C1 segment of cervical spinal cord (tissue), 14 donors: ENCODE measurements at regions not wholly inside any gene's neighbourhood (a gene's known extent, or its start where the extent isn't known, plus 50 kb on each side); places are given as distances from the start of the nearest gene placed in this dataset.

Experiments
- DNase-seq, 14 donors: peaks; one replicate each; lab custom pipeline; 2025; lab: John Stamatoyannopoulos, UW

DNA sequence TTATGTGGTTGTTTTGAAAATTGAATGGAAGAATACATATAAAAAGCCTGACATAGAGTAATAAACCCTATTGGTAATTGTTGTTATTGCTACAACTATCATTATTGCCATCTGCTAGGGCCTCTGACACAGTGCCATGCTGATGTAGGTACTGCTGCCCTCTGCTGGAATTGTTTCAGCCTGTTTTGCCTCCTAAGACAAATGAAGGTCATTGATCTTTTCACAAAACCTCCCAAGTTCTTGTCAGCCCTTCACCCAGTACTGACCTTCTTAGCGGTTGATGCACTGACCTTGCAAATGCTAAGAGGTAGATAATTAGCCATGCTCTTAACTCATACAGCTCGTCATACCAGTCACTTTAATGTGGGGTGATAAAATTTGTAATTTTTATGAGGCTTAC is 975.2 kb downstream of the SORCS1 start:
- DNase-seq: no peak

DNA sequence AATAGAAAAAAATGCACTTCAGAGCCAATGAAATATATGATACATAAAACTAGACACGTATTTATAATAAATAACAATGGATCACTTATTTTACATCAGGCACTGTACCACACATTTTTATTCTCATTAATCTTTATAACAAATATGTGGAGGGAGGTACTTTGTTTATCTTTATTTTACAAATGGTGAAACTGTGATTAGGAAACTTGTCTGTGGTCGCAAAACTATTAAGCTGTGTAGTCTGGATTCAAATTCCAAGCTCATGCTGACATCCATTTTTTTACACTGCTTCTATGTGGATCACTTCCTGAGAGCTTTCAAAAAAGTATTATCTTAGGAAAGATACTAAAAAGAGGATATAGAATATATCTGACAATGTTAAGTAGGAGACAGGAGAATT is 978.6 kb downstream of the SORCS1 start:
- no peak for DNase-seq

DNA sequence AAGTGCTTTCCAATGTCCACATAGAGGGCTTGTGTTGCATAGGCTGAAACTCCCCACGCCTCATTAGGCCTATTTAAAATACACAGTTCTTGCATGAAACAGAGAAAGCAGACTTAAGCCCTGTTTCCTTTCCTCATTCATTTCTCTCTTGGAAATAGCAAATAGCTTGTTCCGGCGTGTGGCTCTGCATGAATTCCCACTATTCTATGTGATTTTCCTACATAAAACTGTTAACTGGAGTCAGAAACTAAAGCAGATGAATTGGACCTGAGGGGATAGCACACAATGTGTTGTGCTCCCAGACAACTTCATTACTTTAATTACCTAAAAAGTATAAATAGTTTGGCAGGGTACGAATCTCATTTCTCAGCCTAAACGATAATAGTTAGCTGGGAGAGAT is 981.5 kb downstream of the SORCS1 start:
- no peak for DNase-seq

DNA sequence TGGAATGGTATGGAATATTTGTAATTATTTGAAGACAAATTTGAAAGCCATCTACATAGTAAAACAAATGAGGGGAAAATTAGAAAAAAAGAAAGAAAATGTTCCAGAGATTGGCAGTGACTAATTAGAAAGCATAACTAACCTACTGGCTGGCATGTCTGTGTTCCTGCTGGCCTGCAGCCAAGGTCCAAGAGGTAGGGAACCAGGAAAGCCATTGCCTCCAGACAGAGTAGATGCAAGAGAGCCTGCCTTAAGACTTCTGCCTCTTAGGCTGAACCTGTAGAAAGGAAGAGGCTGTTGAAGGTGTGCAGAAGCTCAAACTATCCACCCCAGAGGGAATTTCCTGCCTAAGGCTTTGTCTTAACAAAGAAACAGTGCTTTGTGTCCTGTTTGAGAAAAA is 982.0 kb downstream of the SORCS1 start:
- DNase-seq: no peak

DNA sequence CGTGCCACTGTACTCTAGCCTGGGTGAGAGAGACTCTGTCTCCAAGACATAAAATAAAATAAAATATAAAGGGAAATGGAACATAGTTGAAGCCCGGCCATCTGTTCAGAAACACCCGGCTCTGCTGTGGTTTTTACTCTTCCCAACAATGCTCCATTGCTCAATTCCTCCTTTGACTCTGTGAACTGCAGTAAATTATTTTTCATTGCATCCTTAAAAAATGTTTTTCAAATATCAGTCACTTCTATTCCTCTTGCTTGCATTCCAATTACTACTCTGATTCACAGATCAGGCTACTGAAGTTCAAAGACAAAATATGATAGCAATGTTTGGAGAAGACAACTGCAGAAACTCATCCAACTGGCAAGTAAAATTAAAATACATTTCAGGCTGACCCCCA is 983.0 kb downstream of the SORCS1 start:
- no peak for DNase-seq

DNA sequence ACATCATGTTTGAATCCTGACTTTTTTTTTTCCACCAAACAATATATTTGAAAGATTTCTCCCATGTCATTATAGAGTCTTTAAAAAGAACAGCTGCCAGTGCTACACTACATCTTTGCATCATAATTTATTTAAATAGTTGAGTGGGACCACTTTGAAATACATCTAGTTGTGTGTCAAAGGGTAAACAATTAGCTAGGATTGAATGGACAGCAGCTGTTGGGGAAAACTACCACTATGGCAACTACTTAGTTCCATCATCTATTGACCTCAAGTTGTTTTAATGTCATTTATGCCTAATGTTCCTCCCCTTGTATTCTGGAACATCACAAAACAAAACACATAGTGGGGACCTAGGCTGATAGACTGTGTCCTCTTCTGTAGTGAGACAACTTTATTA is 985.1 kb downstream of the SORCS1 start:
- DNase-seq: no peak

DNA sequence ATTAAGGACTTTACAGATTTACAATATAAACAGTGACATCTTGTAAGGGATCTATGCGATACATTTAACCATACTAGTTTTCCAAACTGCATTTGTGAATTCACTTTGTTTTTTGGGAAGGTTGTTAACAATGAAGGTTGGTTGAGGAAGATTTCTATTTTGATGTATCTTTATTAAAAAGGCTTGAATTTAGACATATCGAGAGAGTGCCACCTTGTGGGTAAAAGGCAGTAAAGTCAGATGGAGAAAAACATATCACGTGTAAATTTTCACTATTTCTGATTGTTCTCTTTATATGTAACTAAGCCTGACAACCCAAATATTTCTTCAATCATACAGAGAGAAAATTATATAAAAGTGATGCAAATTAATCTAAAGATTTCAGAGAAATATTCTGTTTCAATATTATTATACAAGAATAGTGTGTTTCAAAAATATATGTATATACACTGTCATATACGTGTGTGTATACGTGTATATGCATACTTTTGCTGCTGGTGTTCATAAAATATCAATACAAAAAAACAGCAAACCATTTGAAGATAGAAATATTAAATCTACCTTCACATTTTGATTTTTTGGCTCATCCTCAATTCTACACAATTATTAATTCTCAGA is 988.6 kb downstream of the SORCS1 start:
- DNase-seq: no peak

DNA sequence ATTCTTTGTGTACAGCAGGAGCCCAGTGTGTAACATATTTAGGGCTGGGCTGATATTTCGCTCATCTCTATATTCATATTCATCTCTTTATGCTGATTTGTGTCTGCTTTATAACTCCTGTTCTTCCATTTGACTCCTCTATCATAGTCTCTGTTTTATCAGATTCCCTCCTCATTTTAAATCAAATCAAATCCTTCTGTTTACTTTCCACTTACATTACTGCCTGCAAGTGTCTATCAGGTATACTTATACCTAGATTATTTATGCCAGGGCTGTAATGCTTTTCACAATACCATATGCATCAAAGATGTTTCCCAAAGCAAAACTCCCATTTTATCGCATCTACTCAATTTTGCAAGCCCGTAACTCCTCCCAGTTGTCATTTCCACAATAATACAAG is 990.7 kb downstream of the SORCS1 start:
- DNase-seq: no peak

DNA sequence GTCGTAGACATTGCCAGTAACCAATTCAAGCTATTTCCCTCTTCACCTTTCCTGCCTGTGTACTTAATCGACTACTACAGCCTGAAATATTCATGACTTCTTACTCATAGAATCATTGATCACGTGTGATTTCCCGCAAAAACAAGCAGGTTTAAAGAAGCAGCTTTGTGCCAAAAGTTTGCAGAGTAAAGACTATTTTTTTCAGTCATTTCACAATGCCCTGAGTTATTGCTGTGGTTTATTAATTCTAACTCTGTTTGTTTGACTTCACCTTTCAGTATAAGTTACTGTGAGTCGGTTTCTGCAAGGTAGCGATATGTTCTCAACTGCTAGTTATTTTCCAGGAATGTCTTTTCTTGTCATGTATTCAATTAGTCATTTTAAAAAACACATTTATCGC is 995.3 kb downstream of the SORCS1 start:
- no peak for DNase-seq

DNA sequence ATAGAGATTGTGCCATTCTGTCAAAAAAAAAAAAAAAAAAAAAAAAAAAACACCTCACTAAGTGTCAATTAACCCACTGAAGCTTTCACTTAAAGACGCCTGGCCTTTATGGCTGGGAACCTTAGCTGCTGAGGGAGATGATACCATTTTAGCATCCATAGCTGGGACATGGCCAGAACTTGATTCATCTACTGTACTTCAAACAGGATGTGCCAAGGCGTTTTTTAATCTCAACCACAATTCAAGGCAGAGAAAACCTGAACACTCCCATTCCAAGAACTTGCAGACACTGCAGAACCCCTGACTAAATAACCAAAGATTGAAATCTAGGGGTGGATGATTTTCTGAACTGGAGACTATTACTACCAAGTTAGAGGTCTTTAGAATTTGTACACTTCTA is 996.6 kb downstream of the SORCS1 start:
- no peak for DNase-seq

DNA sequence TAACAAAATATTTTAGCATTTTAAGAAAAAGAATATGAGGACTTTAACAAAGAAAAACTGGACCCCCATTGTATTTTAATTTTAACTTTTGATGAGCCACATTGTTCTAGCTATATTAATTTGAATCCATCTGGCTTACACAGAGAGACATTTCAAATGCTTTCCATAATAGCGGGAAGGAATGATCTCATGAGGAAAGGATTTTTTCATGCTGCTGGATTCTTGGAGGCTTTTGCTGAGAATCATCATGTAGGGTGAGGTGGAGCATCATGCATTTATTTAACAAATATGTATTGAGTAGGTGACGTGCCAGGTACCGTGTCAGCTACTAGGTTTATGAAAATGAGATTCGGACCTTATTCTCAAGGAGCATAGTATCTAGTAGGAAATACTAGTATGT is 1006.3 kb downstream of the SORCS1 start:
- no peak for DNase-seq

DNA sequence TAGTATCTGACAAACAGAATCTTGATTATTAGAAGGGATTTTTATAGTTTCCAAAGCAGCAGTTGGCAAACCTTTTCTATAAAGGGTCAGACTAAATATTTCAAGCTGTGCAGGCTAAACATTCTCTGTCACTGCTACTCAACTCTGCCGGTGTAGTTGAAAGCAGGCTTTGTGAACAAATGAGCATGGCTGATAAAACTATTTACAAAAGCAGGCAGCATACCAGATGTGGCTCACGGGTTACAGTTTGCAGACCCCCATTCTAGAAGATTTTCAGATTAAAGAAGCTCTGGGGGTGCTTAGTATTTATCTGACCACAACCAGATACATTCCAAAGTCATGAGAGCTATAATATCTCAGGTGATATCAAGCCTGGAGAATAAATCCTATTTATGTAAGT is 1017.5 kb downstream of the SORCS1 start:
- DNase-seq: no peak

DNA sequence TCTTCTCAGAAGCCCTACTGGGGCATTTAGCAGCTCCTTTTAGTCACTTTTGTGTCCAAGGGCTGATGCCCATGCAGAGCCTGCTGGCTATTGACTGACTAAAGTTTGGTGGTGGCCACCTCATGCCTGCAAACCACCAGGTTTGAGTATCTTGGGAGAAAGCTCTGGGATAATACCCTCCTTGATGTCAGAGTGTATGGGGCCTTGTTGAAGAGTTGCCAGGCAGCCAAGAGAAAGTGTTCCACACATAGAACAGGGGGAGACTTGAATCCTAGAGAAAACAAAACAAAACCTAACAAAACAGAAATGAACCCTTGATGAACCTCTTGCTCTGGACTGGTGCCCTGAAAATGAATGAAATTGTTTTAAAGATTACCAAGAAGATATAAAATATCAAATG is 1024.6 kb downstream of the SORCS1 start:
- DNase-seq: no peak

DNA sequence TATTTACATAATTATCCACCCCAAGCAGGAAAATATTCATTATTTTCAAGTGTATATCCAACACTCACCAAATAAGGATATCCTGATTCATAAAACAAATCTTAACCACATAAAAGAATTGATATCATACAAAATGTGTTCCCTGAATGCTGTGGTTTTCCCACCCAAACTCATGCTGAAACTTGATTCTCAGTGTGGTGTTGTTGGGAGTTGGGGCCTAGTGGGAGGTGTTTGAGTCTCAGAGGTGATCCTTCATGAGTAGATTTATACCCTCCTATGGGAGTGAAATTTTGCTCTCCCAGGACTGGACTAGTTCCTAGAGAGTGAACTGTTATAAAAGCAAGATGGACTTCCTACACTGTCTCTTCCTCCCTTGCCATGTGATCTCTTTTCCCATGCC is 1028.3 kb downstream of the SORCS1 start:
- DNase-seq: no peak

DNA sequence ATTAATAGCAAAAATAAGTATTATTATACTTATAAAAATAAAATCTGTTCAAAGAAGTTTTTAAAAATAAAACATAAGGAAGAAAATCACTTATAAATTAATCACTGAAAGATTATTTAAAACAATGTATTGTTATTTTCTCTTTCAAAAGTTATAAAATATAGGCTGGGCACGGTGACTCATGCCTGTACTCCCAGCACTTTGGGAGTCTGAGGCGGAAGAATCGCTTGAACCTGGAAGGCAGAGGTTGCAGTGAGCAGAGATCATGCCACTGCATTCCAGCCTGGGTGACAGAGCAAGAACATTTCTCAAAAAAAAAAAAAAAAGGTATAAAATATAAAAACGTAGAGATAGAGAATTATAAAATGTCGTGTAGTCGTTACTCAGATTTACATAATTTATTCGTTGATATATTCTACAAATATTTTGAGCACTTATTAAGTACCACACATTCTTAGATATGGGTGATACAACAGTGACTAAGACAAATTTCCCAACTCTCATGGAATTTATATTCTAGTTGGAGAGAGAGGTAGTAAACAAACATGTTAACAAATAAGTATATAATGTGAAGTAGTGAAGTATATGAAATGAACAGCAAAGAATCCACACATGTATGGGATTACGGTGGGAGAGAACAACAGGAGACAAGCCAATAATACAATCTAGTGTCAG is 1030.0 kb downstream of the SORCS1 start:
- DNase-seq: no peak

DNA sequence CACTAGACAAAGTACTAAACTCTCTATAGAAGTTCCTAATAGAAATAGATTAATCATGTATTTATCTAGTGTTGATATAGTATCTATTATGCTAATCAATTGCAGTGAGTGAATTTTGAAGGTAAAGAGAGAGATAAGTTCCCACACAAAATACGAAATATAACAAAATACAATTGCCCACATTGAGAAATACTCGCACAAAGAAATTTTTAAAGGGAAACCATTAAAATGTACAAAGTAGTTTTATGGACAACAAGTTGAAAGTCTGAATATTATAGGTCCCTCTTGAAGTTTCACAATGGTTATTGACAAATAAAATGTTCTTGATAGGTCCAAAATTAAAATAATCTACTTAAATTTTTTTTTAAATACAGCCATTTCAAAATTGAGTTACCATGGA is 1031.1 kb downstream of the SORCS1 start:
- no peak for DNase-seq

DNA sequence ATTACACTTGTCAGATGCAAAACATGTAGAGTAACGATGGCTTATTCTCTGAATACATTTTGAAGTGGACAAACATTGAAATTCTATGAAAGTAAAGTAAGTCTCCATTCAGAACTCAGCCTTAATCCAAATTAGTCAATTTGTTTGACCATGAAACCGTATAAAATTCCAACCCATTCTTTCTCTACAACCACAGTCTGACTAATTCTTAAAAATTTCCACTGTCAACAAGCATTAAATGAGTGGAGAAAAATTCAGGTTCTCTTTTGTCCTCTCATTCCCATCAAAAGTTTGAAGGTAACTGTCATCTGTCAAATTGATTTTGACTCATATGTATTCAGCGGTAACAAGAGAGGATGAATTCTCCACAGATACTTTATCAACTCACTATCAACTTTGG is 1031.5 kb downstream of the SORCS1 start:
- DNase-seq: no peak

DNA sequence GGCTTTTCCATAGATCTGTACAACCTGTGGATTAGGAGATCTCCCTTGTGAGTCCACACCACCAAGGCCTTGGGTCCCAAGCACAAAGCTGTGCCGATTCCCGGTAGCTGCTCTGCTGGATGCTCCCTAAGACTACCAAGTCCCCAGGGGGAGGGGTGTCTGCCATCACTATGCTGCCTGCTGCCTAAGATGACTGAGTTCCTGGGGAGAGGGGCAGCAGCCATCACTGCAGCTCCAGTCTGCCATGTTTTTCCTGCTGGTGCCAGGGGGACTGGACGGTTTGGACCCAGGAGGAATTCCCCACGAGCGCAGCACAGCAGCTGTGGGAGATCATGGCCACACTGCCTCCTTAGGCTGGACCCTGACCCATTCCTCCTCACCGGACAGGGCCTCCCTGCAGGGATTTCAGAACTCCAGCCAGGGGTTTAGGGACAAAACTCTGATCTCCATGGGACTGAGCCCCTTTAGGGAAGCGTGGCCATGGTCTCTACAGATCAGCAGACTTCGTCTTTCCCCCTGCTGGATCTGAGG is 1049.8 kb downstream of the SORCS1 start:
- DNase-seq: no peak

DNA sequence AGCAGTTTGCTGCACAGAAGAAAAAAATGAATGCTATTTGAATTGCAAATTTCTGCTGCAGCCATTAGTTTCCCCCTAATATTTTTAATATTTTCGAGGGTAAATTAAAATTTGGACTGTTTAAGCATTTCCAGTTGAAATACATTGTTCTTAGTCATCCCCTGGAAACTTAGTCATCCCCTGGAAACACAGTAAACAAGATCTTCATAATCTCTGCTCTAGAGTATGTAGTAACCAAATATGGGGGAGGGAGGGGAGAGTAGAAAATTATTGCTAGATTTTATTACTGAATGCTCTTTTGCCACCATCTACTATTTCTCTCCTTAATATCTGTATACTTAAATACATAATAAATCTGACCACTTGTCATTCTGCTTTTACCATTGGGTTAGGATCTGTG is 1053.3 kb downstream of the SORCS1 start:
- no peak for DNase-seq

DNA sequence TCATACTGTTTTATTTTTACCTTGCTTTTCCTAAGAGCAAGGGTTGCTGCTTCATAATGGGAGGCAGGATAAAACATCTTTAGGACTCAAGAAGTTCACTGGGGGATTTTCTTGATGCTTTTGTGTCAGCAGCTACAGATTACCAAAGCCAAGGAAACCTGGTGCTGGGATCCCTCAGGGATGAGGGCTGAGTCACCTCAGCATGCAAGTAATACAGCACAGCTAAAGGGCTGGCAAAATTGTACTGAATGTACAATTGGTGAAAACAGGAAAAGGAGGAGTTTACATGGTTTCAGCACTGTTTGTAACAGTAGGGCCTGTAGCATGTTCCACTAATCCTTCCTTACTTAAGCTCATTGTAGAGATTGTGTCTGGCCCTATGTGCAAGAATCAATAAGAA is 1056.8 kb downstream of the SORCS1 start:
- DNase-seq: no peak

DNA sequence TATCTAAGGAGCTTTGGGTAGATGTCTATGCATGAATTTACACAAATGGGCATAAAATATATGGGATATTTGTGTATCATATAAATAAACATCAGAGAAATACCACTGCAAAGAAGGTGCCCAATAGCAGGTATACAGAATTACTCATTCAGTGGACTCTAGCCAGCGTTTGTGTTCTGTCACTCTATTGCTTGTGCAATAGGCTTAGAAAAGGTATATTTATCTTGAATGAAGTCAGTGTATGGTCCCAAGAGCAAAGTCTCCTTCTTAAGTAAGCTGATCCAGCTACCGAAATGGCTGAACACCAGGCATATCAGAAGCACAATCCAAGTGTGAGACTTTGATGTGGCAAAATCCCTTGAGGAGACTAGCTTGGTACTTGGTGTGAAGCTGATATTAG is 1058.4 kb downstream of the SORCS1 start:
- DNase-seq: no peak

DNA sequence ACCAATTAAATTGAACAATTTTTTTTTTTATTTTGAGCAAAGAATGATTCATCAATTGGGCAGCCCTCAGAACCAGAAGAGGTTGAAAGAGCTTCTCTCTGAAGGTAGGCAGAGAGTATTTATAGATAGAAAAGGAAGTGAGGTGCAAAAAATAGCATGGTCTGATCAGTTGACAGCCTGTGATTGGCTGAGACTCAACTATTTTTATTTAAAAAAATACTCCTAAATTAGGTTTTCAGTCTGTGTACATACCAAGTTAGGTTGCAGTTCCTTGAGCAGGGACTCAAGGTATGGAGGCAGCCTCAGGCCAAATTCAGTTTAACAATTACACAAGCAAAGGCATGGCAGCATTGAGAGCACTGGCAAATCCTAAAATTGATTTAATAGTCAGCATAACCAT is 1074.7 kb downstream of the SORCS1 start:
- DNase-seq: no peak

DNA sequence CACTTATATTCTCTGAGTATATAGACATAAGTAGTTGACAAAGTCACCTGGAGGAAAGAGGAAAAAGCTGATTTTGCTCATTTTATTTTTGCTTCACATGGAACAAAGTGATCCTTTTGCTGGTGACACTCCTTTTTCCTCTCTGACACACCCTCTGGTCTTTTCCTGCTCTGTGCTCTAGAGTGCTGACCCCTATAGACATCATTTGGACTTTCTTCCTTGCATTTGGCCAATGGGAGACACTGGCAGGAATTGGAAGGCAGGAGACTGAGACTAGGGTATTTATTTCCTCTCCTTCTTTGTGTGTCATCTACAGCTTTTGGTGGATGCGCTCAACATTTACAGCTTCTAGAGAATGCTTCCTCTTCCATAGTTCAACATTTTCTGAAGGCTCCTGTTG is 1078.1 kb downstream of the SORCS1 start:
- DNase-seq: no peak

DNA sequence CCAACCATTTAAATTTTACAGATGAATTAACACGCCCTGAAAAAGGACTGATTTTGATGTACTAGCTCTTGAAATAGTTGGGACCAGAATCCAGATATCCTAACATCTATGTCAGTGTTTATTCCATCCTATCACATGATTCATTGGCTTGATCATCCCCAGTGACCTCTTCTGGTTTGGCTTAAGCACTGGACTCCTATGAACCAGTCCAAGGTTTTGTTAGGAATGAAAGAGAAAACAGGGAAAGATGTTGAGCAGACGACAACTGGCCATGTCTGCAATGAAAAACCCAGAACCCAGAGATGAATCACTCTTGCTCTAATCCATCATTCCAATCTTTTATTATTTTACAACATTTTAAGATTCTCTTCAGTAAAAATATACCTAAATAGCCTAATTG is 1080.9 kb downstream of the SORCS1 start:
- DNase-seq: no peak
